GM18867 (cell line): ENCODE measurements at regions not wholly inside any gene's neighbourhood (a gene's known extent, or its start where the extent isn't known, plus 50 kb on each side); places are given as distances from the start of the nearest gene placed in this dataset.

ENCODE experiments used
- ATAC-seq: cut with Tn5 transposase; IDR thresholded peaks from one replicate; pipeline ENCODE4 v1.9.1; 2021; ENCODE audit warnings: mild to moderate bottlenecking, moderate library complexity; ENCODE audit not compliant: unreplicated experiment

GRCh38 chr2:107419191-107419590, 407.5 kb upstream of the RGPD4 start:
- ATAC-seq, result no peak

- no peak for ATAC-seq
Measured at GRCh38 chr2:107428781-107429180, 397.9 kb upstream of the RGPD4 start.

GRCh38 chr2:107430006-107430405, 396.7 kb upstream of the RGPD4 start:
- ATAC-seq, result no peak

GRCh38 chr2:107430596-107431266, 396.0 kb upstream of the RGPD4 start:
- no peak for ATAC-seq

GRCh38 chr2:107436281-107436680, 390.4 kb upstream of the RGPD4 start:
- no peak for ATAC-seq

- no peak for ATAC-seq
Measured at GRCh38 chr2:107437265-107437664, 389.4 kb upstream of the RGPD4 start.

GRCh38 chr2:107437807-107438206, 388.9 kb upstream of the RGPD4 start:
- no peak for ATAC-seq

- no peak for ATAC-seq
Measured at GRCh38 chr2:107448160-107448559, 378.5 kb upstream of the RGPD4 start.

GRCh38 chr2:107461301-107461700, 365.4 kb upstream of the RGPD4 start:
- ATAC-seq, result no peak

GRCh38 chr2:107462181-107462580, 364.5 kb upstream of the RGPD4 start:
- no peak for ATAC-seq

GRCh38 chr2:107466241-107466640, 360.5 kb upstream of the RGPD4 start:
- ATAC-seq, result no peak

- no peak for ATAC-seq
Measured at GRCh38 chr2:107466984-107467773, 359.5 kb upstream of the RGPD4 start.

GRCh38 chr2:107469437-107469995, 357.2 kb upstream of the RGPD4 start:
- ATAC-seq, result no peak

- ATAC-seq, result no peak
Measured at GRCh38 chr2:107473150-107473549, 353.5 kb upstream of the RGPD4 start.

- no peak for ATAC-seq
Measured at GRCh38 chr2:107475859-107476258, 350.8 kb upstream of the RGPD4 start.

- no peak for ATAC-seq
Measured at GRCh38 chr2:107502539-107502938, 324.2 kb upstream of the RGPD4 start.

GRCh38 chr2:107511970-107512789, 314.5 kb upstream of the RGPD4 start:
- ATAC-seq, result no peak

- no peak for ATAC-seq
Measured at GRCh38 chr2:107525406-107525805, 301.3 kb upstream of the RGPD4 start.

- ATAC-seq, result no peak
Measured at GRCh38 chr2:107529146-107529545, 297.5 kb upstream of the RGPD4 start.

GRCh38 chr2:107530046-107530445, 296.6 kb upstream of the RGPD4 start:
- ATAC-seq, result no peak

- ATAC-seq, result no peak
Measured at GRCh38 chr2:107534926-107535325, 291.8 kb upstream of the RGPD4 start.
